ENCODE measurements at regions not wholly inside any gene's neighbourhood (a gene's known extent, or its start where the extent isn't known, plus 50 kb on each side); places are given as distances from the start of the nearest gene placed in this dataset.

DNA sequence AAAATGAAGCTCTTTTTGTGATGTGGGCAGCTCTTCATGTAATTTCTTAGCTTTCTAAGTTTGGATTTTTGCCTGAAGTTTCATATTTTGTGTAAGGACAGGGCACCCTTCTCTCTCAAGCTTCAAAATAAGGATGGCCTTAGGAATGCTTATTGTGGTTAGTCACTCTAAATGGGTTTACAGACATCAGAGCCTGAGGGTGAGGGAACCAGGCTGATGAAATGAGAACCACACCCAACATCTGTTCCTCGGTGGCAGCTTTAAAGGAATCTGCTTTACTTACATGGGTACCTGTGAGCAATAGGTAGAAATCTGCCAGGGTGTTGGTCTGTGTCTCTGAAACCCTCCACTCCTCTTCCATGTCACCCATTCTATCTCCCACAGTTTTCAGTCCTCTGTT is 174.3 kb downstream of the EMX2 start:
- H3K36me3 ChIP-seq: no peaks in the 10 kb centered on the region
- no peaks in the 10 kb centered on the region for H3K4me1 ChIP-seq
- H3K27ac ChIP-seq: no peak overlapping the region
- no peaks in the 10 kb centered on the region for H3K27me3 ChIP-seq
- no peak overlapping the region for H3K4me3 ChIP-seq
- WGBS, 2 donors: 88 to 90% methylated on average over 1 of the region's 1 CpG
- TF ChIP-seq EP300 (IDR thresholded peaks at IDR 0.05) (no peak), POLR2A (IDR thresholded peaks at IDR 0.05) (no peak)
- TF ChIP-seq, protein P1, sequence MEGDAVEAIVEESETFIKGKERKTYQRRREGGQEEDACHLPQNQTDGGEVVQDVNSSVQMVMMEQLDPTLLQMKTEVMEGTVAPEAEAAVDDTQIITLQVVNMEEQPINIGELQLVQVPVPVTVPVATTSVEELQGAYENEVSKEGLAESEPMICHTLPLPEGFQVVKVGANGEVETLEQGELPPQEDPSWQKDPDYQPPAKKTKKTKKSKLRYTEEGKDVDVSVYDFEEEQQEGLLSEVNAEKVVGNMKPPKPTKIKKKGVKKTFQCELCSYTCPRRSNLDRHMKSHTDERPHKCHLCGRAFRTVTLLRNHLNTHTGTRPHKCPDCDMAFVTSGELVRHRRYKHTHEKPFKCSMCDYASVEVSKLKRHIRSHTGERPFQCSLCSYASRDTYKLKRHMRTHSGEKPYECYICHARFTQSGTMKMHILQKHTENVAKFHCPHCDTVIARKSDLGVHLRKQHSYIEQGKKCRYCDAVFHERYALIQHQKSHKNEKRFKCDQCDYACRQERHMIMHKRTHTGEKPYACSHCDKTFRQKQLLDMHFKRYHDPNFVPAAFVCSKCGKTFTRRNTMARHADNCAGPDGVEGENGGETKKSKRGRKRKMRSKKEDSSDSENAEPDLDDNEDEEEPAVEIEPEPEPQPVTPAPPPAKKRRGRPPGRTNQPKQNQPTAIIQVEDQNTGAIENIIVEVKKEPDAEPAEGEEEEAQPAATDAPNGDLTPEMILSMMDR (IDR thresholded peaks at IDR 0.05): no peak
- DNase-seq (ENCODE audit: low spot score in 2 of 2): no peak
- peaks cover 0 to 3% (median 0%) of the 10 kb centered on the region in 4 donors for H3K9me3 ChIP-seq

DNA sequence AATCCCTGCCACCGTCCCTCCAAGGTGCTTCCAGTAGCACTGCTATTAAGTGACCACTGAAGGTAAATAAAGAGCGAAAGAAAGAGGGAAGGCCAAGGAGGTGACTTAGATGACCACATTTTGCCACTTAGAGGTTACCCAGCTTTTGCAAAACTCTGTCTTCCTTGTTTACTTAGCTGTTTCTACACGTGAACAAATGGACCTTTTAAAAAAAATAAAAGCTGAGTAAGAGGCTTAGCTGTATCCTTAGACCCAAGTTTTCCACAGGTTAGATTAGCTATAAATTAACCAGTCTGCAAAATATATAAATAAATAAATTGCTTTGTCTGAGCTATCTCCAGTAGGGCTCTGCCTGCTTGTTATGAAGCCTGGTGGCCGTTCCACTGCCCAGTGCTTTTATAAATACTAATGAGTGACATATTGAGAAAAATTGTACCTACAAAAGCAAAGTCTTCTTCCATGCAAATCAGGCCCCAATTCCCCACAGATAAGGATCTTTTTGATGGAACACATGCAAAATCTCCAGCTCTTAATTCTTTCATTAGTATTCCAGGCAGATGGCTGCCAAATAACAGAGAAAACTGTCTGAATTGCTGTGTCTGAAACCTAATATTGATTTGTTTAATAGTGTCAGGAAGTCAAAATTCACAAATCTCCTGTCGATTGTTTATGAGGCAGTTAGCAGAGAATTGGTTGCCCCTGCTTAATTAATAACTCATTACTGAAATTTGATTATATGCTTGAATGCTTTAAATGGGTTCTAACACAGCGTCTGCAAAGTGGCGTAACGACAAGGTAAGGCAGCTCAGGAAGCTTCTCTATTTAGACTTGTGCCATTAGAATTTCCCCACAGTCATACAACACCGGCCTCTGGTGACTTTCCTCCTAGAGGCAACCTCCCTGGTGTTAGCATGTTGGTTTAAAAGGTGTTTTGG is 176.7 kb downstream of the EMX2 start:
- no peak overlapping the region for H3K4me3 ChIP-seq
- H3K36me3 ChIP-seq: no peaks in the 10 kb centered on the region
- no peak for DNase-seq (ENCODE audit: low spot score in 2 of 2)
- H3K9me3 ChIP-seq: peaks cover 0 to 3% (median 0%) of the 10 kb centered on the region in 4 donors
- TF ChIP-seq, protein P1 (IDR thresholded peaks at IDR 0.05): no peak
- TF ChIP-seq POLR2A (IDR thresholded peaks at IDR 0.05) (no peak), EP300 (IDR thresholded peaks at IDR 0.05) (no peak)
- H3K27me3 ChIP-seq: no peaks in the 10 kb centered on the region
- no peaks in the 10 kb centered on the region for H3K4me1 ChIP-seq
- H3K27ac ChIP-seq: no peak overlapping the region
- WGBS, 2 donors: 62 to 65% methylated on average over 9 of the region's 9 CpGs

DNA sequence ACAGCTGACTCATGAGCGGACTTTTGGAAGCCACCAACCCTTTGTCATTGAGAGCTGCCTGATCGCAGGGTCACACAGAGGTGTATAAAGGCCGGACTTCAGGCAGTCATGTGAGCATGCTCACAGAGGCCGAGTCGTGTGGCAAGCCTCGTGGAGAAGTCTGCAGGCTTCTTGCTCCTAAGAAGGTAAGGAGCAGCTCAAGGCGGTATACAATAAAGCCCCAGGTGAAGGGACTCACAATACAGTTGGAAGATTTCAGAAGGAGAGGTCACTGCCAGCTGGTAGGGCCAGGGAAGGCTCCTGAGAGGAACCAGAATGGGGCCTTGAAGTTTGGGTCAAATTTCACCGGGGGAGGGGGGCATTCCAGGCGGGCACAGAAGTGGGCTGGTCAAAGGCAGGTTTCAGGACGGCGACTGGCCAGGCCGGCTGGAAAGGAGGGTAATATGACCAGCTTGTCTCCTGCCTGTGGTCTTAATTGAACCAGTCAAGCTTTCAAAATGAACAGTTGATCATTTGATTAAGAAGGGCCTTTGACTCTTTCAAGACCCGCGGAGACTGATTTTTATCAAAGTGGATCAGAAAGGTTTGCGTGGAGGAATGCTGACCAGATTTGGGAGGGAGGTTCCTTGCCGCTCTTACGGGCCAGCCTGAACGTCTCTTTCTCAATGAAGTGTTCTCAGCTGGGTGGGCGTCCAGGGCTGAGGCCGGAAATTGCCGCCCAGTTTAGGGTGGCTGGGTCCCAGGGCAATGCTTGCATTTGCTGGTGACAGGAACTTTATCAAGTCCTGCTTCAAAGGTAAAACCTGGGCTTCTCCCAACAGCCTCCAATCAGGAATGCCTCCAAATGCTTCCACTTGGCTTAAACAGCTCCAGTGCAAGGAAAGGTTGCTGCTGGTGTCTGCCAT is 178.6 kb downstream of the EMX2 start:
- H3K4me3 ChIP-seq: no peak overlapping the region
- no peaks in the 10 kb centered on the region for H3K27me3 ChIP-seq
- no peaks in the 10 kb centered on the region for H3K36me3 ChIP-seq
- H3K4me1 ChIP-seq: no peaks in the 10 kb centered on the region
- DNase-seq (ENCODE audit: low spot score in 2 of 2): no peak
- 42 to 44% methylated on average over 21 of the region's 21 CpGs for WGBS, 2 donors
- H3K27ac ChIP-seq: no peak overlapping the region
- TF ChIP-seq EP300 (IDR thresholded peaks at IDR 0.05) (no peak), POLR2A (IDR thresholded peaks at IDR 0.05) (no peak)
- TF ChIP-seq, protein P1 (IDR thresholded peaks at IDR 0.05): no peak
- H3K9me3 ChIP-seq: no peaks in the 10 kb centered on the region

DNA sequence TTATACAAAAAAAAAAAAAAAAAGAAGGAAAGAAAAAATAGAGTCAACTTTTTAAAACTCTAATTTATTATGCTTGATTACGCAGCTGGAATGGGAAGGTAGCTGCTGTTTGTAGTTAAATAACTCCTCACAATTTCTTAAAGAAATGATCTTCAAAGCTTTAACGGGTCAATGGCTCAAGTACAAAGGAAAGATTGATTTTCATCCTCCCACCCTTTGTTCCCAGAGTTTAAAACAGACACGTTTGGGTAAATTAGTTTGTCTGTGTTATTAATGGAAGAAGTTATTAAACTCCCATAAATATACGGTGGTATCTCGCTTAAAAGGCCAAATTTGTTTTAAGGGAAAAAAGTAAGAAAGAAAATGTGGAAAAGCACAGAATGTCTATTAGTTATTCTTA is 179.3 kb downstream of the EMX2 start:
- H3K9me3 ChIP-seq: no peaks in the 10 kb centered on the region
- no peaks in the 10 kb centered on the region for H3K27me3 ChIP-seq
- no peaks in the 10 kb centered on the region for H3K36me3 ChIP-seq
- TF ChIP-seq EP300 (IDR thresholded peaks at IDR 0.05) (no peak), POLR2A (IDR thresholded peaks at IDR 0.05) (no peak)
- TF ChIP-seq, protein P1 (IDR thresholded peaks at IDR 0.05): no peak
- H3K27ac ChIP-seq: no peak overlapping the region
- no peak for DNase-seq (ENCODE audit: low spot score in 2 of 2)
- 63 to 67% methylated on average over 5 of the region's 5 CpGs for WGBS, 2 donors
- no peaks in the 10 kb centered on the region for H3K4me1 ChIP-seq
- no peak overlapping the region for H3K4me3 ChIP-seq
